Loucy (cell line): ENCODE measurements at regions not wholly inside any gene's neighbourhood (a gene's known extent, or its start where the extent isn't known, plus 50 kb on each side); places are given as distances from the start of the nearest gene placed in this dataset.

Experiments
- EZH2phosphoT487 ChIP-seq: fragments of 200-600 bp; IDR thresholded peaks from 2 replicates; pipeline ENCODE4 v1.6.1; 2018; ENCODE audit warnings: antibody characterized with exemption, mild to moderate bottlenecking, moderate library complexity, borderline replicate concordance
- TF ChIP-seq, protein P1 (sequence below): fragments of 200-600 bp; sonication (generic); conservative IDR thresholded peaks from 2 replicates; pipeline ENCODE4 v1.5.1; 2014; ENCODE audit warnings: mild to moderate bottlenecking, antibody characterized with exemption, low read length

DNA sequence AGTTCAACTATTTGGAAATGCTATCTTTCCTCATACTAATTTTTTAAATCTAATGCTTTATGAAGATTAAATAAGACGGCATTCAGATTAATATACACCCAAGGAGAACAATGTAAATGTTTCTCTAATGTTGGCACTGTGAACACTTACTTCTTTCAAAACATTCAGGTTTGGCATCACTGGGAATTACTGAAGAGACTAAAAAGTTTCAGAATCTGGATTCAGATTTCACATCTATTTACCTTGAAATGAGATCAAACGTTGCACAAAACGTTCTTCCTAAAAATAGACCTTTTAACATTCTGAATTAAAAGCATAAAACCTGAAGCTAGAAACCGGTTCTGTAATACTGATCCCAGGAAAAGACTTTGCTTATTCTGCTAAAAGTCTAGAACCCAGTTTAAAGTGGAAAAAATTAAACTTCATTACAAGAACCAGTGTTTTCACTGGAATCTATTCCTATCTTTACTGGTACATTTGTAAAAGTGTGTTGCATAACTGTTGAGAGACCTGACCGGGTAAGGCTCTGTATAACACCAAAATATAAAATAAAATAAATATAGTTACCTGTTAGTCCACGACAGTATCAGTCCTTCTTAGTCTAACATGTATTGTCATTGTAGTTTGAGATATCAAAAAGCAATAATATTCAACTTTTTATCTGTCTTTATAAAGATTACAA, 117.4 kb upstream of the MAP9 start:
- TF ChIP-seq, protein P1, sequence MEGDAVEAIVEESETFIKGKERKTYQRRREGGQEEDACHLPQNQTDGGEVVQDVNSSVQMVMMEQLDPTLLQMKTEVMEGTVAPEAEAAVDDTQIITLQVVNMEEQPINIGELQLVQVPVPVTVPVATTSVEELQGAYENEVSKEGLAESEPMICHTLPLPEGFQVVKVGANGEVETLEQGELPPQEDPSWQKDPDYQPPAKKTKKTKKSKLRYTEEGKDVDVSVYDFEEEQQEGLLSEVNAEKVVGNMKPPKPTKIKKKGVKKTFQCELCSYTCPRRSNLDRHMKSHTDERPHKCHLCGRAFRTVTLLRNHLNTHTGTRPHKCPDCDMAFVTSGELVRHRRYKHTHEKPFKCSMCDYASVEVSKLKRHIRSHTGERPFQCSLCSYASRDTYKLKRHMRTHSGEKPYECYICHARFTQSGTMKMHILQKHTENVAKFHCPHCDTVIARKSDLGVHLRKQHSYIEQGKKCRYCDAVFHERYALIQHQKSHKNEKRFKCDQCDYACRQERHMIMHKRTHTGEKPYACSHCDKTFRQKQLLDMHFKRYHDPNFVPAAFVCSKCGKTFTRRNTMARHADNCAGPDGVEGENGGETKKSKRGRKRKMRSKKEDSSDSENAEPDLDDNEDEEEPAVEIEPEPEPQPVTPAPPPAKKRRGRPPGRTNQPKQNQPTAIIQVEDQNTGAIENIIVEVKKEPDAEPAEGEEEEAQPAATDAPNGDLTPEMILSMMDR = no peak
- TF ChIP-seq EZH2phosphoT487 = no peak
